ENCODE measurements at regions not wholly inside any gene's neighbourhood (a gene's known extent, or its start where the extent isn't known, plus 50 kb on each side); places are given as distances from the start of the nearest gene placed in this dataset.

DNA sequence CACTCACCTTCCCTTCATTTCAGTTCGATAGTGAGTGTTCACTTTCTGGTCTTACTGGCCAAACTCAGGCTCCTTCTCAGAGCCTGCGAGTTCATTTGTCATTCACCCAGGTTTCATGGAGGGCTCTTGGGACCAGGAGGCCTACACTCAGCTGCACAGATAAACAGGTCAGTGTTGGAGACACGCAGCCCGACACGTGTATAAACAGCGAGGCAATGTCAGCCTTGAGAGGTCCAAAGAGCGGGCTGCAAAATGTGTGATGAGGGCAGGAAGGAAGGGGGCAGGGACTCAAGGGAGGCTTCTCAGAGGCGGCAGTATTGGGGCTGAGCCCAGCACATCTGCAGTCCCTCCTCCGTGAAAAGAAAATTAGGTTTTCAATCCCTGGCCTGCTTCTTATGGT lies 82.6 kb upstream of the ZNF618 start:
- no peak overlapping the region for H3K4me3 ChIP-seq (ENCODE audit: low read depth, low read length)
- TF ChIP-seq ZNF670 (tag by site-specific recombination; IDR thresholded peaks at IDR 0.05; ENCODE audit: low read depth) (no peak), HOXC10 (CRISPR knock-in tag; IDR thresholded peaks at IDR 0.05) (no peak)
- H3K4me1 ChIP-seq (ENCODE audit: control insufficient read depth, insufficient read depth, low read length): no peaks in the 10 kb centered on the region
- POLR2A ChIA-PET: no interaction called here
- H3K36me3 ChIP-seq (ENCODE audit: control insufficient read depth in 2 of 2, insufficient read depth in 1 of 2, low read length in 2 of 2): no peaks in the 10 kb centered on the region
- no peaks in the 10 kb centered on the region for H3K9me3 ChIP-seq (ENCODE audit: control insufficient read depth, insufficient read depth, low read depth, low read length)
- no peak overlapping the region for H3K27ac ChIP-seq (ENCODE audit: extremely low read depth, low read depth, low read length)
- CTCF ChIA-PET: interaction anchor here (0.5 kb wide), 1 partner anchor 449 kb away, joined by 3 read pairs; no protein-coding TSS in a partner anchor

- Histone ChIP-seq H3K4me1 (ENCODE audit: control insufficient read depth, insufficient read depth, low read length) (no peaks in the 10 kb centered on the region), H3K27ac (ENCODE audit: extremely low read depth, low read depth, low read length) (no peak overlapping the region), H3K4me3 (ENCODE audit: low read depth, low read length) (no peak overlapping the region), H3K36me3 (ENCODE audit: control insufficient read depth in 2 of 2, insufficient read depth in 1 of 2, low read length in 2 of 2) (no peaks in the 10 kb centered on the region), H3K9me3 (ENCODE audit: control insufficient read depth, insufficient read depth, low read depth, low read length) (no peaks in the 10 kb centered on the region)
- TF ChIP-seq ZSCAN5A (tag by site-specific recombination; IDR thresholded peaks at IDR 0.05) (no peak), GLIS2 (tag by site-specific recombination; IDR thresholded peaks at IDR 0.05) (no peak), ZNF23 (tag by site-specific recombination; IDR thresholded peaks at IDR 0.05; ENCODE audit: borderline replicate concordance) (no peak), ZNF677 (tag by site-specific recombination; IDR thresholded peaks at IDR 0.05) (no peak), PRDM10 (tag by site-specific recombination; IDR thresholded peaks at IDR 0.05) (no peak), ZNF335 (tag by site-specific recombination; conservative IDR thresholded peaks at IDR 0.05) (no peak), ZNF354C (tag by site-specific recombination; IDR thresholded peaks at IDR 0.05; ENCODE audit: borderline replicate concordance, low read depth) (no peak), OVOL3 (tag by site-specific recombination; IDR thresholded peaks at IDR 0.05) (no peak), ZBTB11 (tag by site-specific recombination; conservative IDR thresholded peaks at IDR 0.05; ENCODE audit: low read depth) (no peak), ZNF664 (tag by site-specific recombination; IDR thresholded peaks at IDR 0.05) (no peak), ZNF292 (tag by site-specific recombination; IDR thresholded peaks at IDR 0.05; ENCODE audit: borderline replicate concordance, low read depth) (no peak), ZNF114 (tag by site-specific recombination; IDR thresholded peaks at IDR 0.05) (no peak), ZNF777 (tag by site-specific recombination; IDR thresholded peaks at IDR 0.05; ENCODE audit: borderline replicate concordance) (no peak), ZNF561 (tag by site-specific recombination; IDR thresholded peaks at IDR 0.05; ENCODE audit: borderline replicate concordance) (no peak)
- TF ChIP-seq, protein P1, sequence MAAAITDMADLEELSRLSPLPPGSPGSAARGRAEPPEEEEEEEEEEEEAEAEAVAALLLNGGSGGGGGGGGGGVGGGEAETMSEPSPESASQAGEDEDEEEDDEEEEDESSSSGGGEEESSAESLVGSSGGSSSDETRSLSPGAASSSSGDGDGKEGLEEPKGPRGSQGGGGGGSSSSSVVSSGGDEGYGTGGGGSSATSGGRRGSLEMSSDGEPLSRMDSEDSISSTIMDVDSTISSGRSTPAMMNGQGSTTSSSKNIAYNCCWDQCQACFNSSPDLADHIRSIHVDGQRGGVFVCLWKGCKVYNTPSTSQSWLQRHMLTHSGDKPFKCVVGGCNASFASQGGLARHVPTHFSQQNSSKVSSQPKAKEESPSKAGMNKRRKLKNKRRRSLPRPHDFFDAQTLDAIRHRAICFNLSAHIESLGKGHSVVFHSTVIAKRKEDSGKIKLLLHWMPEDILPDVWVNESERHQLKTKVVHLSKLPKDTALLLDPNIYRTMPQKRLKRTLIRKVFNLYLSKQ (tag by site-specific recombination; IDR thresholded peaks at IDR 0.05; ENCODE audit: borderline replicate concordance): no peak
- TF ChIP-seq, protein P2, sequence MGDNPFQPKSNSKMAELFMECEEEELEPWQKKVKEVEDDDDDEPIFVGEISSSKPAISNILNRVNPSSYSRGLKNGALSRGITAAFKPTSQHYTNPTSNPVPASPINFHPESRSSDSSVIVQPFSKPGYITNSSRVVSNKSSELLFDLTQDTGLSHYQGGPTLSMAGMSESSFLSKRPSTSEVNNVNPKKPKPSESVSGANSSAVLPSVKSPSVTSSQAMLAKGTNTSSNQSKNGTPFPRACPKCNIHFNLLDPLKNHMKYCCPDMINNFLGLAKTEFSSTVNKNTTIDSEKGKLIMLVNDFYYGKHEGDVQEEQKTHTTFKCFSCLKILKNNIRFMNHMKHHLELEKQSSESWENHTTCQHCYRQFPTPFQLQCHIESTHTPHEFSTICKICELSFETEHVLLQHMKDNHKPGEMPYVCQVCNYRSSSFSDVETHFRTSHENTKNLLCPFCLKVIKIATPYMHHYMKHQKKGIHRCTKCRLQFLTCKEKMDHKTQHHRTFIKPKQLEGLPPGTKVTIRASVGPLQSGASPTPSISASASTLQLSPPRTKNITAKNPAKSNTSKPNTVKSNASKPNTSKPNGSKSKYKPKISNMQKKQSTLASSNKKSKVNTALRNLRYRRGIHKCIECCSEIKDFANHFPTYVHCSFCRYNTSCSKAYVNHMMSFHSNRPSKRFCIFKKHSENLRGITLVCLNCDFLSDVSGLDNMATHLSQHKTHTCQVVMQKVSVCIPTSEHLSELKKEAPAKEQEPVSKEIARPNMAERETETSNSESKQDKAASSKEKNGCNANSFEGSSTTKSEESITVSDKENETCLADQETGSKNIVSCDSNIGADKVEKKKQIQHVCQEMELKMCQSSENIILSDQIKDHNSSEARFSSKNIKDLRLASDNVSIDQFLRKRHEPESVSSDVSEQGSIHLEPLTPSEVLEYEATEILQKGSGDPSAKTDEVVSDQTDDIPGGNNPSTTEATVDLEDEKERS (tag by site-specific recombination; IDR thresholded peaks at IDR 0.05): no peak
- TF ChIP-seq, protein P3, sequence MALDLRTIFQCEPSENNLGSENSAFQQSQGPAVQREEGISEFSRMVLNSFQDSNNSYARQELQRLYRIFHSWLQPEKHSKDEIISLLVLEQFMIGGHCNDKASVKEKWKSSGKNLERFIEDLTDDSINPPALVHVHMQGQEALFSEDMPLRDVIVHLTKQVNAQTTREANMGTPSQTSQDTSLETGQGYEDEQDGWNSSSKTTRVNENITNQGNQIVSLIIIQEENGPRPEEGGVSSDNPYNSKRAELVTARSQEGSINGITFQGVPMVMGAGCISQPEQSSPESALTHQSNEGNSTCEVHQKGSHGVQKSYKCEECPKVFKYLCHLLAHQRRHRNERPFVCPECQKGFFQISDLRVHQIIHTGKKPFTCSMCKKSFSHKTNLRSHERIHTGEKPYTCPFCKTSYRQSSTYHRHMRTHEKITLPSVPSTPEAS (tag by site-specific recombination; IDR thresholded peaks at IDR 0.05): no peak
- ChIA-PET POLR2A (no interaction called here), CTCF (no interaction called here)
These were observed 81.4 kb upstream of the ZNF618 start for GRCh38 chr9:113794721-113795120.
